Endothelial cell of umbilical vein (primary cell): ENCODE measurements at regions not wholly inside any gene's neighbourhood (a gene's known extent, or its start where the extent isn't known, plus 50 kb on each side); places are given as distances from the start of the nearest gene placed in this dataset.

Experiments
- BruUV-seq: library from RNA; stranded (reverse); fragments of 400-500 nt; replicated peaks from 2 replicates; lab custom pipeline; 2021; lab: Mats Ljungman, UMichigan
- CTCF ChIA-PET: fragments of 300-600, 350-600 bp; sonication (Branson Sonifier 250); formaldehyde crosslinking; loops from one replicate; lab custom pipeline; 2021; ENCODE audit warnings: antibody characterized with exemption, inconsistent platforms; lab: Charles Lee
- POLR2A ChIA-PET: fragments of 300-600, 350-600 bp; sonication (Branson Sonifier 250); formaldehyde crosslinking; loops from one replicate; lab custom pipeline; 2021; ENCODE audit warnings: antibody characterized with exemption, inconsistent platforms; lab: Charles Lee
- DNase-seq: peaks from one replicate; pipeline ENCODE4 v3.0.0-alpha.2; 2011; ENCODE audit warnings: low read depth, low spot score
- FAIRE-seq: peaks from 2 replicates; lab custom pipeline; 2011; peaks lifted over from hg19 to GRCh38; lab: Jason Lieb, UNC
- H2AFZ ChIP-seq: 2 replicates; pipeline ENCODE4 v1.6.0; 2012; ENCODE audit warnings: low read depth, low read length, control low read depth, inconsistent platforms
- H3K27ac ChIP-seq: 2 replicates; pipeline ENCODE4 v1.5.1; 2011; ENCODE audit warnings: low read depth, mild to moderate bottlenecking, control low read depth, low read length, moderate library complexity; ENCODE audit not compliant: insufficient read depth
- H3K27me3 ChIP-seq, 2 experiments: 2 replicates each; pipeline versions ENCODE4 v1.6.0 to v1.6.1; 2011; ENCODE audit warnings: low read length in 2 of 2, mixed read lengths in 1 of 2; ENCODE audit not compliant: control insufficient read depth in 2 of 2, insufficient read depth in 2 of 2
- H3K36me3 ChIP-seq, 2 experiments: 2 replicates in 1 of 2; 3 replicates in 1 of 2; pipeline ENCODE4 v1.5.1; 2011; ENCODE audit warnings: low read length in 2 of 2, mild to moderate bottlenecking in 1 of 2, moderate library complexity in 1 of 2; ENCODE audit not compliant: control insufficient read depth in 2 of 2, insufficient read depth in 2 of 2; ENCODE audit errors: extremely low read depth in 1 of 2
- H3K4me1 ChIP-seq: 3 replicates; pipeline ENCODE4 v1.5.1; 2011; ENCODE audit warnings: mild to moderate bottlenecking, low read length; ENCODE audit not compliant: control insufficient read depth, insufficient read depth; ENCODE audit errors: extremely low read depth
- H3K4me2 ChIP-seq: 2 replicates; pipeline ENCODE4 v1.6.1; 2011; ENCODE audit warnings: low read length, control low read depth, mixed read lengths; ENCODE audit not compliant: insufficient read depth
- H3K4me3 ChIP-seq, 3 experiments: fragments of 200-600 bp in 1 of 3; sonication (generic), shearing (Covaris generic) in 1 of 3; replicated peaks in 1 of 3; 2 replicates each; pipeline ENCODE4 v1.5.1; 2011 to 2016; ENCODE audit warnings: control low read depth in 3 of 3, low read length in 3 of 3, mild to moderate bottlenecking in 2 of 3, inconsistent platforms in 1 of 3, low read depth in 1 of 3, moderate library complexity in 1 of 3; ENCODE audit not compliant: insufficient read depth in 1 of 3
- H3K79me2 ChIP-seq: 2 replicates; pipeline ENCODE4 v1.6.0; 2012; ENCODE audit warnings: low read length, inconsistent platforms; ENCODE audit not compliant: control insufficient read depth, insufficient read depth
- H3K9ac ChIP-seq: replicated peaks from 2 replicates; pipeline ENCODE3; 2011; ENCODE audit warnings: low read length, control low read depth; ENCODE audit not compliant: insufficient read depth; ENCODE audit errors: extremely low read depth
- H3K9me1 ChIP-seq: replicated peaks from 3 replicates; pipeline ENCODE4 v1.6.0; 2011; ENCODE audit warnings: mild to moderate bottlenecking, low read length; ENCODE audit not compliant: control insufficient read depth, insufficient read depth; ENCODE audit errors: extremely low read depth
- H3K9me3 ChIP-seq: replicated peaks from 2 replicates; pipeline ENCODE4 v1.5.1; 2012; ENCODE audit warnings: low read length, inconsistent platforms; ENCODE audit not compliant: control insufficient read depth, insufficient read depth
- H4K20me1 ChIP-seq: replicated peaks from 2 replicates; pipeline ENCODE3; 2011; ENCODE audit warnings: mild to moderate bottlenecking, low read length; ENCODE audit not compliant: control insufficient read depth, insufficient read depth; ENCODE audit errors: extremely low read depth
- CTCF ChIP-seq, 2 donors: IDR thresholded peaks; 1 replicate in 1 of 2; 2 replicates in 1 of 2; pipeline ENCODE4 v1.5.1; 2011; ENCODE audit warnings: low read length in 2 of 2, mild to moderate bottlenecking in 2 of 2, moderate library complexity in 2 of 2, control low read depth in 1 of 2, inconsistent platforms in 1 of 2, low read depth in 1 of 2; ENCODE audit not compliant: insufficient read depth in 1 of 2; ENCODE audit errors: extremely low read depth in 1 of 2
- EZH2 ChIP-seq: IDR thresholded peaks from 2 replicates; pipeline ENCODE4 v1.6.1; 2012; ENCODE audit warnings: borderline replicate concordance, low read depth, mild to moderate bottlenecking, moderate library complexity, low read length, inconsistent platforms; ENCODE audit not compliant: severe bottlenecking
- FOS ChIP-seq: IDR thresholded peaks from 2 replicates; pipeline ENCODE4 v1.6.1; 2011; ENCODE audit warnings: mild to moderate bottlenecking, low read length, moderate library complexity, borderline replicate concordance; ENCODE audit not compliant: insufficient read depth
- GATA2 ChIP-seq: IDR thresholded peaks from 2 replicates; pipeline ENCODE4 v1.7.0; 2011; ENCODE audit warnings: low read depth, mild to moderate bottlenecking, moderate library complexity, mixed read lengths, low read length; ENCODE audit not compliant: insufficient read length, insufficient read depth
- JUN ChIP-seq: IDR thresholded peaks from 2 replicates; pipeline ENCODE4 v1.6.1; 2011; ENCODE audit warnings: borderline replicate concordance, low read depth; ENCODE audit not compliant: insufficient read length, insufficient read depth
- MYC ChIP-seq: IDR thresholded peaks from one replicate; pipeline ENCODE4 v1.6.1; 2011; ENCODE audit warnings: mild to moderate bottlenecking, low read depth, low read length
- POLR2A ChIP-seq: IDR thresholded peaks from 2 replicates; pipeline ENCODE4 v1.6.1; 2012; ENCODE audit warnings: low read depth, mild to moderate bottlenecking, control low read depth, low read length
- POLR2AphosphoS5 ChIP-seq: IDR thresholded peaks from 2 replicates; pipeline ENCODE4 v1.6.1; 2012; ENCODE audit warnings: low read depth, mild to moderate bottlenecking, control low read depth, low read length, moderate library complexity; ENCODE audit not compliant: insufficient read depth
- dilution Hi-C: fragments of 300-500 bp; cut with MboI; formaldehyde crosslinking; loops from one replicate; pipeline ENCODE4 v1.15.0; 2019; ENCODE audit warnings: low sequenced_read_pairs; ENCODE audit not compliant: extremely low pct_ligation_motif_present
- intact Hi-C: fragments of 100-400 bp; cut with micrococcal nuclease; formaldehyde crosslinking; loops from one replicate; pipeline ENCODE4 v1.10.0; 2022
- TF ChIP-seq, protein P1 (sequence below): IDR thresholded peaks from 2 replicates; pipeline ENCODE4 v1.6.1; 2011; ENCODE audit not compliant: insufficient read depth, insufficient read length

DNA sequence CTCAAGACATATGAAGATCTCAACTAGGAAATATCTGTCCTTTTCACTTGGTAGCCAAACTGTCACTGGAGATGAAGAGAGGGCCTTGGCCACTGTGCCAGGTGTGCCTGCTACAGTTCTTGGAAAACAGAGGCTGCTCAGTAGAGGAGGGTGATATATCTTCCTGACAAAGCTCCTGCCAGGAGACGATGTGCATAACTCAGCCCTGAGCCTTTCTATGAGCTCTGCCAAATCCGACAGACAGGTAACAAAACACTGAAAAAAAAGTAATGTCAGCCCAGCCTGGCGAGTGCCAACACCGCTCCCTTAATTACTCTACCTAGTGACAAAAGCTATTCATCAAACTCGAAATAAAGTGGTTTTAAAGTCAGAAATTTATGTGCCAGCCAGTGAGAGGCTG lies 123.2 kb downstream of the MFSD1 start:
- ChIA-PET POLR2A (no interaction called here), CTCF (interaction anchor here (1.0 to 1.2 kb wide), 2 partner anchors 78 to 327 kb away, joined by 3 read pairs; no protein-coding TSS in a partner anchor)
- Histone ChIP-seq H3K27me3 (no peaks in the 10 kb centered on the region), H3K4me1 (no peaks in the 10 kb centered on the region), H3K36me3 (no peaks in the 10 kb centered on the region), H2AFZ (no peak overlapping the region), H3K9ac (no peak overlapping the region), H4K20me1 (no peaks in the 10 kb centered on the region), H3K79me2 (no peaks in the 10 kb centered on the region), H3K9me1 (no peaks in the 10 kb centered on the region), H3K9me3 (no peaks in the 10 kb centered on the region), H3K27ac (no peak overlapping the region), H3K4me3 (no peak overlapping the region), H3K4me2 (no peak overlapping the region)
- TF ChIP-seq JUN (no peak), CTCF (IDR thresholded peaks at IDR 0.05; ENCODE audit: extremely low read depth in 1 of 2, insufficient read depth in 1 of 2, low read depth in 1 of 2, low read length in 2 of 2) (no peak), POLR2A (no peak), POLR2AphosphoS5 (no peak), GATA2 (no peak), MYC (no peak), EZH2 (no peak), FOS (no peak)
- TF ChIP-seq, protein P1, sequence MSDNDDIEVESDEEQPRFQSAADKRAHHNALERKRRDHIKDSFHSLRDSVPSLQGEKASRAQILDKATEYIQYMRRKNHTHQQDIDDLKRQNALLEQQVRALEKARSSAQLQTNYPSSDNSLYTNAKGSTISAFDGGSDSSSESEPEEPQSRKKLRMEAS = no peak
- no TSS peak for BruUV-seq
- intact Hi-C loops (no loop called here), dilution Hi-C loops (no loop called here)
- FAIRE-seq (no peak), DNase-seq (no peak)
